CD4-positive, CD25-positive, alpha-beta regulatory T cell (primary cell): ENCODE measurements at regions not wholly inside any gene's neighbourhood (a gene's known extent, or its start where the extent isn't known, plus 50 kb on each side); places are given as distances from the start of the nearest gene placed in this dataset.

Experiments
- ATAC-seq, 2 donors: fragments of 150-1000 bp; cut with Tn5 transposase; one replicate each; pipeline ENCODE4 v1.10.0; 2021; ENCODE audit warnings: low read depth in 2 of 2, moderate number of reproducible peaks in 2 of 2, moderate library complexity in 1 of 2
- DNase-seq, 3 donors: peaks; one replicate each; pipeline versions ENCODE4 v3.0.0 to v3.0.0-alpha.2; 2012 to 2022; ENCODE audit warnings: mixed read lengths in 1 of 3
- H3K27ac ChIP-seq: one replicate; pipeline ENCODE4 v1.7.0; 2013; ENCODE audit warnings: mild to moderate bottlenecking, low read length; ENCODE audit not compliant: insufficient read depth, poor library complexity, severe bottlenecking
- H3K27me3 ChIP-seq: one replicate; pipeline ENCODE4 v1.7.0; 2013; ENCODE audit warnings: low read length; ENCODE audit not compliant: control insufficient read depth, insufficient read depth
- H3K36me3 ChIP-seq: one replicate; pipeline ENCODE4 v1.7.0; 2013; ENCODE audit warnings: mild to moderate bottlenecking, low read length, moderate library complexity; ENCODE audit not compliant: control insufficient read depth, insufficient read depth
- H3K4me1 ChIP-seq: 2 replicates; pipeline ENCODE4 v1.7.0; 2013; ENCODE audit warnings: mild to moderate bottlenecking, low read length; ENCODE audit not compliant: insufficient read depth, control insufficient read depth, poor library complexity, severe bottlenecking
- H3K4me3 ChIP-seq: one replicate; pipeline ENCODE4 v1.7.0; 2013; ENCODE audit warnings: low read depth, mild to moderate bottlenecking, low read length, moderate library complexity
- H3K9me3 ChIP-seq, 2 experiments: 1 replicate in 1 of 2; 2 replicates in 1 of 2; pipeline ENCODE4 v1.7.0; 2013; ENCODE audit warnings: low read length in 2 of 2, mild to moderate bottlenecking in 1 of 2, moderate library complexity in 1 of 2; ENCODE audit not compliant: control insufficient read depth in 2 of 2
- H3K27ac Mint-ChIP-seq, 3 donors: one replicate each; pipeline ENCODE4 v1.8.0; 2020 to 2022; ENCODE audit warnings: mild to moderate bottlenecking in 3 of 3, mixed read lengths in 3 of 3, moderate library complexity in 2 of 3
- H3K27me3 Mint-ChIP-seq: one replicate; pipeline ENCODE4 v1.8.0; 2022; ENCODE audit warnings: mild to moderate bottlenecking, mixed read lengths
- H3K36me3 Mint-ChIP-seq: one replicate; pipeline ENCODE4 v1.8.0; 2020; ENCODE audit warnings: mixed read lengths
- H3K4me1 Mint-ChIP-seq, 4 donors: one replicate each; pipeline ENCODE4 v1.8.0; 2020 to 2022; ENCODE audit warnings: mixed read lengths in 4 of 4, mild to moderate bottlenecking in 1 of 4
- H3K4me3 Mint-ChIP-seq, 4 donors: one replicate each; pipeline ENCODE4 v1.8.0; 2020 to 2022; ENCODE audit warnings: mild to moderate bottlenecking in 4 of 4, mixed read lengths in 4 of 4, moderate library complexity in 3 of 4
- H3K9me3 Mint-ChIP-seq, 7 donors: one replicate each; pipeline ENCODE4 v1.8.0; 2020 to 2022; ENCODE audit warnings: mixed read lengths in 7 of 7, mild to moderate bottlenecking in 3 of 7, moderate library complexity in 2 of 7

- peaks cover 39% of the 10 kb centered on the region for H3K4me1 ChIP-seq
- peak overlapping the region; percentile 84 for H3K27ac ChIP-seq
- H3K9me3 ChIP-seq = no peaks in the 10 kb centered on the region
- peaks cover 0 to 1% (median 0%) of the 10 kb centered on the region in 7 donors for H3K9me3 Mint-ChIP-seq
- peak overlapping the region; percentile 78 to 95 (median 83) for H3K4me3 Mint-ChIP-seq
- peak overlapping the region; percentile 85 to 98 (median 96) for H3K27ac Mint-ChIP-seq
- H3K27me3 ChIP-seq = no peaks in the 10 kb centered on the region
- H3K4me1 Mint-ChIP-seq = peaks cover 18 to 53% (median 26%) of the 10 kb centered on the region in 4 donors
- H3K4me3 ChIP-seq = peak overlapping the region; percentile 78
- H3K27me3 Mint-ChIP-seq = no peaks in the 10 kb centered on the region
- peak; percentile 29 to 89 (median 76) for DNase-seq
- peak; percentile 59 to 71 for ATAC-seq
- no peaks in the 10 kb centered on the region for H3K36me3 ChIP-seq
- no peaks in the 10 kb centered on the region for H3K36me3 Mint-ChIP-seq
Observed at GRCh38 chrX:9341291-9342201, 123.3 kb upstream of the TBL1X start.

DNA sequence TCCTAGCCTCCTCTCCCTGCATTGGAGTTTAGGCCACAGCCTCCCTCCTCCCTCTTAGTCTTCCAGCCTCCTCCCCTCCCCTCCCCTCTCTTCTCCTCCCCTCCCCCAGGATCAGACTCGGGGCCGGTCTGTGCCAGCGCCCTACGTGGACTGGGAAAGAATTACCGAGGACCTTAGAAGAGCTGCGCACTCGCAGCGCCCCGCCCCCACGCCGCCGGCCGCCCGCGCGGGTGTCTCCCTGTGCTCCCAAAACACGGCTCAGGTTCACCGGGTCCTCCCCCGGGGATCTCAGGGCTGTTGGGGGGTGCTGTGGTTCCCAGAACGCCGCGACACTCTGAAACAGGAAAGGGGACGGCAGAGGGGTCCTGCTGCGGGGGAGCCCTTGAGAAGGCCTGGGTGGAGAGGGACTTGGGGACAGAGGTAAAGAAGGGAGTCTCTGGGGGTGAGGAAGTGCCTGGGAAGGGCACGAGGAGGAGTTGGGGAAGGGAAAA is 122.3 kb upstream of the TBL1X start:
- Mint-ChIP-seq H3K27ac (peak overlapping the region in 2 of 3 donors; percentile 67 to 82), H3K9me3 (peaks cover 0 to 1% (median 0%) of the 10 kb centered on the region in 7 donors), H3K4me1 (peaks cover 14 to 42% (median 23%) of the 10 kb centered on the region in 4 donors), H3K4me3 (peak overlapping the region in 3 of 4 donors; percentile 77 to 84 (median 79)), H3K27me3 (no peaks in the 10 kb centered on the region), H3K36me3 (no peaks in the 10 kb centered on the region)
- H3K27me3 ChIP-seq = no peaks in the 10 kb centered on the region
- H3K4me3 ChIP-seq = no peak overlapping the region
- peaks cover 36% of the 10 kb centered on the region for H3K4me1 ChIP-seq
- no peaks in the 10 kb centered on the region for H3K36me3 ChIP-seq
- DNase-seq = peak; percentile 31 to 70 (median 59)
- no peaks in the 10 kb centered on the region for H3K9me3 ChIP-seq
- ATAC-seq = no peak
- H3K27ac ChIP-seq = peak overlapping the region; percentile 84

GRCh38 chrX:9343971-9344370 is 120.9 kb upstream of the TBL1X start:
- ATAC-seq (no peak), DNase-seq (no peak)
- Mint-ChIP-seq H3K27me3 (no peaks in the 10 kb centered on the region), H3K4me3 (peak overlapping the region in 3 of 4 donors; percentile 31 to 75 (median 56)), H3K27ac (no peak overlapping the region), H3K9me3 (no peaks in the 10 kb centered on the region), H3K36me3 (no peaks in the 10 kb centered on the region), H3K4me1 (peaks cover 12 to 37% (median 18%) of the 10 kb centered on the region in 4 donors)
- H3K4me3 ChIP-seq = no peak overlapping the region
- no peak overlapping the region for H3K27ac ChIP-seq
- H3K4me1 ChIP-seq = peaks cover 35% of the 10 kb centered on the region
- no peaks in the 10 kb centered on the region for H3K27me3 ChIP-seq
- H3K36me3 ChIP-seq = no peaks in the 10 kb centered on the region
- H3K9me3 ChIP-seq = no peaks in the 10 kb centered on the region

DNA sequence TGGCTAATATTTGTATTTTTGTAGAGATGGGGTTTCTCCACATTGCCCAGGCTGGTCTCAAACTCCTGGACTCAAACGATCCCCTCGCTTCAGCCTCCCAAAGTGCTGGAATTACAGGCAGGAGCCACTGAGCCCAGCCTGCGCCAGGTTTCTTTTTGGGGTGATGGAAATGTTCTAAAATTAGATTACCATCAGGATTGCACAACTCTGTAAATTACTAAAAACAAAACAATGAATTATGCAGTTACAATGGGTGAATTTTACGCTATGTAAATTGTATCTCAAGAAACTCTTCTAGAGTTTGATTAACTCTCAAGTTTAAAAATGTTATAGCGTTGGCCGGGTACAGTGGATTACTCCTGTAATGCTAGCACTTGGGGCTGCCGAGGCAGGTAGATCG is 118.9 kb upstream of the TBL1X start:
- H3K4me3 Mint-ChIP-seq = no peak overlapping the region
- Histone ChIP-seq H3K36me3 (no peaks in the 10 kb centered on the region), H3K27ac (no peak overlapping the region), H3K9me3 (no peaks in the 10 kb centered on the region), H3K27me3 (no peaks in the 10 kb centered on the region), H3K4me1 (peaks cover 16% of the 10 kb centered on the region), H3K4me3 (no peak overlapping the region)
- H3K36me3 Mint-ChIP-seq = no peaks in the 10 kb centered on the region
- H3K9me3 Mint-ChIP-seq = no peaks in the 10 kb centered on the region
- DNase-seq = no peak
- no peak for ATAC-seq
- H3K27me3 Mint-ChIP-seq = no peaks in the 10 kb centered on the region
- no peak overlapping the region for H3K27ac Mint-ChIP-seq
- peaks cover 3 to 22% (median 9%) of the 10 kb centered on the region in 4 donors for H3K4me1 Mint-ChIP-seq

GRCh38 chrX:9349572-9350494 is 115.0 kb upstream of the TBL1X start:
- Histone ChIP-seq H3K4me1 (peaks cover 17% of the 10 kb centered on the region), H3K36me3 (no peaks in the 10 kb centered on the region), H3K27ac (no peak overlapping the region), H3K4me3 (no peak overlapping the region), H3K27me3 (no peaks in the 10 kb centered on the region), H3K9me3 (no peaks in the 10 kb centered on the region)
- H3K9me3 Mint-ChIP-seq = no peaks in the 10 kb centered on the region
- no peaks in the 10 kb centered on the region for H3K27me3 Mint-ChIP-seq
- peaks cover 11 to 37% (median 19%) of the 10 kb centered on the region in 4 donors for H3K4me1 Mint-ChIP-seq
- DNase-seq = no peak
- ATAC-seq = no peak
- peak overlapping the region in 1 of 4 donors; percentile 7 for H3K4me3 Mint-ChIP-seq
- H3K27ac Mint-ChIP-seq = peak overlapping the region; percentile 39 to 66 (median 60)
- no peaks in the 10 kb centered on the region for H3K36me3 Mint-ChIP-seq

DNA sequence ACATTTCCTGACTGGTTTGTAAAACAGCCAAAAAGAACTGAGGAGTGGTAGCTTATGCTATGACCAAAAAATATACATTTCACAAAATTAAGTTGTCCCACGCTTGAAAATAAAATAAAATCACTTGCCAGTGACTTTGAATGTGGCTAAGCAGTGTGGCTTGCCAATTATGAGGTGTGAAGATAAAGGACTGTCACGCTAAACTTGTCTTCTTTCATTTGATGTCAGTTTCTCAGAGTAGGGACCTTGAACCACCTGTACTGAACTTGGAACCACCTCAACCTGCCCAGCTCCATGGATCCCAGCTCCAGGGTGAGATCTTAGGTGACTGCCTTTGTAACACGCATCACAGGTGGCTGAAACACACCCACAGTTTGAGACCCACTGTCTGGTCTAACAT is 113.7 kb upstream of the TBL1X start:
- Mint-ChIP-seq H3K27me3 (peaks cover 1% of the 10 kb centered on the region), H3K4me1 (peaks cover 19 to 47% (median 26%) of the 10 kb centered on the region in 4 donors), H3K9me3 (peaks cover 0 to 9% (median 0%) of the 10 kb centered on the region in 7 donors), H3K36me3 (peaks cover 1% of the 10 kb centered on the region), H3K27ac (peak overlapping the region in 2 of 3 donors; percentile 79 to 95), H3K4me3 (no peak overlapping the region)
- Histone ChIP-seq H3K4me1 (peaks cover 22% of the 10 kb centered on the region), H3K4me3 (no peak overlapping the region), H3K9me3 (no peaks in the 10 kb centered on the region), H3K27me3 (no peaks in the 10 kb centered on the region), H3K36me3 (no peaks in the 10 kb centered on the region), H3K27ac (no peak overlapping the region)
- ATAC-seq = no peak
- no peak for DNase-seq

DNA sequence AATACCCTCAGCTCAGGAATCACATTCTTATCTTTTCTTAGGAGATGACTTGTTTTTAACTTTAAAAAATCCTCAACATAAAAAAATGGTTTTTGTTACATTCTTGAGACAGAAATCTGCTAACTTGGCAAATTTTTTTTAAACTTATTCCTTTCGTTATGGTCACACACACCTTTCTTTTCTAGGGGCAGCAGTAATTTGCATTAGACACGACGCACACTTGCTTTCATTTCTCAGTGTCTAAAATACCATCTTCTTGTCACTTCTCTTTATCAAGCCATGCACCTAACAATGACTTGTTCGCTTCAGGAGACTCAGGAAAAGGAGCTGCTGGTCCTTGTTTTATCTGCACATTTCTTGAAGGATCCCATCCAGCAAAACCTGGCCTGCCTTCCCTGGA is 112.6 kb upstream of the TBL1X start:
- peaks cover 26% of the 10 kb centered on the region for H3K4me1 ChIP-seq
- no peak for ATAC-seq
- Mint-ChIP-seq H3K36me3 (peaks cover 6% of the 10 kb centered on the region), H3K27me3 (peaks cover 4% of the 10 kb centered on the region), H3K9me3 (peaks cover 0 to 10% (median 0%) of the 10 kb centered on the region in 7 donors), H3K4me3 (peak overlapping the region; percentile 69 to 93 (median 76)), H3K4me1 (peaks cover 23 to 55% (median 30%) of the 10 kb centered on the region in 4 donors), H3K27ac (peak overlapping the region; percentile 76 to 95 (median 79))
- H3K36me3 ChIP-seq = no peaks in the 10 kb centered on the region
- H3K4me3 ChIP-seq = peak overlapping the region; percentile 73
- no peaks in the 10 kb centered on the region for H3K9me3 ChIP-seq
- peak overlapping the region; percentile 60 for H3K27ac ChIP-seq
- peak in 1 of 3 donors; percentile 21 for DNase-seq
- H3K27me3 ChIP-seq = no peaks in the 10 kb centered on the region
